Prostate gland (tissue), 2 donors: ENCODE measurements at regions not wholly inside any gene's neighbourhood (a gene's known extent, or its start where the extent isn't known, plus 50 kb on each side); places are given as distances from the start of the nearest gene placed in this dataset.

Experiments
- DNase-seq: peaks from one replicate; pipeline ENCODE4 v3.0.0-alpha.2; 2019; ENCODE audit warnings: low spot score
- H3K27ac ChIP-seq, 2 donors: fragments of 200-600 bp; sonication (generic); 2 replicates each; pipeline ENCODE4 v1.5.1; 2017 to 2019
- H3K27me3 ChIP-seq: fragments of 200-600 bp; sonication (generic); replicated peaks from 2 replicates; pipeline ENCODE4 v1.5.1; 2019; ENCODE audit not compliant: insufficient read depth
- H3K36me3 ChIP-seq, 2 donors: fragments of 200-600 bp; sonication (generic); 1 replicate in 1 of 2; 2 replicates in 1 of 2; pipeline versions ENCODE4 v1.5.1 to v1.8.1; 2017 to 2019
- H3K4me1 ChIP-seq: fragments of 200-600 bp; sonication (generic); replicated peaks from 2 replicates; pipeline ENCODE4 v1.5.1; 2019
- H3K4me3 ChIP-seq, 2 donors: fragments of 200-600 bp; sonication (generic); 2 replicates each; pipeline ENCODE4 v1.5.1; 2017 to 2019
- H3K9me3 ChIP-seq: fragments of 200-600 bp; sonication (generic); 2 replicates; pipeline ENCODE4 v1.5.1; 2017
- CTCF ChIP-seq, 4 experiments: fragments of 200-600 bp in 2 of 4; fragments of 450-650 bp in 2 of 4; sonication (generic) in 2 of 4; IDR thresholded peaks; 1 replicate in 3 of 4; 2 replicates in 1 of 4; pipeline ENCODE4 v1.5.1; 2016 to 2019; ENCODE audit warnings: antibody characterized with exemption in 4 of 4, mild to moderate bottlenecking in 2 of 4, moderate library complexity in 2 of 4
- POLR2A ChIP-seq: fragments of 450-650 bp; IDR thresholded peaks from one replicate; pipeline ENCODE4 v1.6.1; 2016; ENCODE audit warnings: antibody characterized with exemption, mild to moderate bottlenecking
- POLR2AphosphoS5 ChIP-seq: sonication (generic); formaldehyde crosslinking; IDR thresholded peaks from one replicate; pipeline ENCODE4 v1.6.1; 2017; ENCODE audit warnings: antibody characterized with exemption
- WGBS: methylation state at CpG from one replicate; pipeline ENCODE4 v1.1.5; 2018; 5-methylcytosine and 5-hydroxymethylcytosine counted together
- intact Hi-C: fragments of 100-400 bp; cut with DNase I; formaldehyde crosslinking; loops from one replicate; pipeline ENCODE4 v1.14.2; 2022

GRCh38 chr10:3714531-3714930 lies 70.5 kb downstream of the KLF6 start:
- Histone ChIP-seq H3K9me3 (no peaks in the 10 kb centered on the region), H3K27me3 (no peaks in the 10 kb centered on the region), H3K4me1 (no peaks in the 10 kb centered on the region), H3K36me3 (no peaks in the 10 kb centered on the region), H3K4me3 (no peak overlapping the region), H3K27ac (no peak overlapping the region)
- 77% methylated on average over 6 of the region's 6 CpGs for WGBS
- TF ChIP-seq POLR2A: no peak
- no peak for TF ChIP-seq POLR2AphosphoS5
- no peak for TF ChIP-seq CTCF (IDR thresholded peaks at IDR 0.05)
- DNase-seq: no peak
- intact Hi-C loops: no loop called here

GRCh38 chr10:3712707-3713106 lies 72.3 kb downstream of the KLF6 start:
- no peak overlapping the region for H3K4me3 ChIP-seq
- 100% methylated on average over 1 of the region's 1 CpG for WGBS
- TF ChIP-seq CTCF (IDR thresholded peaks at IDR 0.05) (no peak), POLR2AphosphoS5 (no peak), POLR2A (no peak)
- intact Hi-C loops: no loop called here
- no peaks in the 10 kb centered on the region for H3K4me1 ChIP-seq
- no peaks in the 10 kb centered on the region for H3K9me3 ChIP-seq
- no peak for DNase-seq
- no peak overlapping the region for H3K27ac ChIP-seq
- no peaks in the 10 kb centered on the region for H3K36me3 ChIP-seq
- no peaks in the 10 kb centered on the region for H3K27me3 ChIP-seq

- no peak for TF ChIP-seq POLR2AphosphoS5
- TF ChIP-seq POLR2A: no peak
- TF ChIP-seq CTCF (IDR thresholded peaks at IDR 0.05): no peak
- H3K27ac ChIP-seq: no peak overlapping the region
- H3K27me3 ChIP-seq: no peaks in the 10 kb centered on the region
- H3K4me1 ChIP-seq: no peaks in the 10 kb centered on the region
- no peaks in the 10 kb centered on the region for H3K9me3 ChIP-seq
- intact Hi-C loops: no loop called here
- no peaks in the 10 kb centered on the region for H3K36me3 ChIP-seq
- DNase-seq: no peak
- no peak overlapping the region for H3K4me3 ChIP-seq
Measured at GRCh38 chr10:3711918-3712317, 73.1 kb downstream of the KLF6 start.

- Histone ChIP-seq H3K27ac (no peak overlapping the region), H3K9me3 (no peaks in the 10 kb centered on the region), H3K36me3 (no peaks in the 10 kb centered on the region), H3K4me1 (no peaks in the 10 kb centered on the region), H3K4me3 (no peak overlapping the region), H3K27me3 (no peaks in the 10 kb centered on the region)
- intact Hi-C loops: no loop called here
- 79% methylated on average over 3 of the region's 3 CpGs for WGBS
- TF ChIP-seq POLR2A: no peak
- TF ChIP-seq CTCF (IDR thresholded peaks at IDR 0.05): no peak
- no peak for TF ChIP-seq POLR2AphosphoS5
- no peak for DNase-seq
Measured at GRCh38 chr10:3710764-3711163, 74.2 kb downstream of the KLF6 start.

- intact Hi-C loops: no loop called here
- Histone ChIP-seq H3K27ac (no peak overlapping the region), H3K36me3 (no peaks in the 10 kb centered on the region), H3K9me3 (no peaks in the 10 kb centered on the region), H3K27me3 (no peaks in the 10 kb centered on the region), H3K4me3 (no peak overlapping the region), H3K4me1 (no peaks in the 10 kb centered on the region)
- TF ChIP-seq POLR2AphosphoS5: no peak
- TF ChIP-seq POLR2A: no peak
- no peak for TF ChIP-seq CTCF (IDR thresholded peaks at IDR 0.05)
- no peak for DNase-seq
- 68% methylated on average over 4 of the region's 4 CpGs for WGBS
Measured at GRCh38 chr10:3709456-3710060, 75.5 kb downstream of the KLF6 start.
